ENCODE measurements at regions not wholly inside any gene's neighbourhood (a gene's known extent, or its start where the extent isn't known, plus 50 kb on each side); places are given as distances from the start of the nearest gene placed in this dataset.

- Histone ChIP-seq H3K4me3 (ENCODE audit: low read length) (no peak overlapping the region), H4K20me1 (ENCODE audit: control insufficient read depth, insufficient read depth, low read depth, low read length) (no peaks in the 10 kb centered on the region), H3K36me3 (ENCODE audit: control insufficient read depth, low read length) (no peaks in the 10 kb centered on the region), H3K9me2 (replicated peaks; ENCODE audit: control insufficient read depth, low read length) (no peaks in the 10 kb centered on the region), H3K79me2 (ENCODE audit: control insufficient read depth, low read length) (no peaks in the 10 kb centered on the region), H3K4me1 (ENCODE audit: control insufficient read depth, low read length) (no peaks in the 10 kb centered on the region), H3K27ac (ENCODE audit: low read depth, low read length) (no peak overlapping the region), H3K4me2 (ENCODE audit: low read length) (no peak overlapping the region), H3F3A (ENCODE audit: control insufficient read depth, insufficient read depth) (no peaks in the 10 kb centered on the region), H3K9me3 (ENCODE audit: control insufficient read depth, insufficient read depth, low read length) (no peaks in the 10 kb centered on the region), H3K27me3 (ENCODE audit: control insufficient read depth, low read length) (peaks cover 2% of the 10 kb centered on the region; the same call in 1 of the 2 replicates)
- TF ChIP-seq CTCF (IDR thresholded peaks at IDR 0.05; ENCODE audit: low read depth, low read length, poor library complexity, severe bottlenecking) = no peak
- no peak for TF ChIP-seq EZH2phosphoT487 (IDR thresholded peaks at IDR 0.05; ENCODE audit: borderline replicate concordance, low read length)
These were observed 215.0 kb downstream of the TEX29 start for GRCh38 chr13:111535523-111535811.

DNA sequence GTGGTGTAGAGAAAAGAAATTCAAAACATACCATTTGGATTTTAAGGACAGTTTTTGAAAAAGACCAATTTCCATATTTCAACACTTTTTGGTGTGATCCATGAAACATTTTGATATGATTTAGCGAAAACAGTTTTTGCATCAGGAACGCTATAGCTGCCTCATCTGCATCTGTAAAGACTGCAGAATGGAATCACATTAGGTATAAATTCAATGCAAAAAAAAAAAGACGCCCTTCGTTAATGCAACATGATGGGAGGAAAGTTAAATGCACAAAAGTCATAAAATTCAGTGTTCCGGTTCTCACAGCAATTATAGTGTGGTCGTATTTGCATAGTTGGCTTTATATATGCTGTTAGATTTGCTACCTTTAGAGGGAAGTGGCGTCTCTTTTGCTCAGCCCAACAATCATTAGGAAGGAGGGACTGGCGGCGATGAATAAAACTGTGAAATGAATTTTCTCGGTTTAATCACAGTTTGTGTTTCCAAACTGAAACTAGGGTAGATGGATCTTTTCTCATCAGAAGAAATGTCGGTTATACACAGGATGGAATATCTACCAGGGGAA lies 215.7 kb downstream of the TEX29 start:
- Histone ChIP-seq H3F3A (ENCODE audit: control insufficient read depth, insufficient read depth) (no peaks in the 10 kb centered on the region), H3K79me2 (ENCODE audit: control insufficient read depth, low read length) (no peaks in the 10 kb centered on the region), H3K9me3 (ENCODE audit: control insufficient read depth, insufficient read depth, low read length) (no peaks in the 10 kb centered on the region), H3K27ac (ENCODE audit: low read depth, low read length) (no peak overlapping the region), H3K4me1 (ENCODE audit: control insufficient read depth, low read length) (no peaks in the 10 kb centered on the region), H3K4me3 (ENCODE audit: low read length) (no peak overlapping the region), H3K4me2 (ENCODE audit: low read length) (no peak overlapping the region), H3K36me3 (ENCODE audit: control insufficient read depth, low read length) (no peaks in the 10 kb centered on the region), H3K9me2 (replicated peaks; ENCODE audit: control insufficient read depth, low read length) (no peaks in the 10 kb centered on the region), H3K27me3 (ENCODE audit: control insufficient read depth, low read length) (peaks cover 2% of the 10 kb centered on the region; the same call in 1 of the 2 replicates), H4K20me1 (ENCODE audit: control insufficient read depth, insufficient read depth, low read depth, low read length) (no peaks in the 10 kb centered on the region)
- TF ChIP-seq EZH2phosphoT487 (IDR thresholded peaks at IDR 0.05; ENCODE audit: borderline replicate concordance, low read length) (no peak), CTCF (IDR thresholded peaks at IDR 0.05; ENCODE audit: low read depth, low read length, poor library complexity, severe bottlenecking) (no peak)

GRCh38 chr13:111537115-111537728 lies 216.8 kb downstream of the TEX29 start:
- no peaks in the 10 kb centered on the region for H3K79me2 ChIP-seq (ENCODE audit: control insufficient read depth, low read length)
- no peaks in the 10 kb centered on the region for H3K9me2 ChIP-seq (replicated peaks; ENCODE audit: control insufficient read depth, low read length)
- H3K9me3 ChIP-seq (ENCODE audit: control insufficient read depth, insufficient read depth, low read length) = no peaks in the 10 kb centered on the region
- H3F3A ChIP-seq (ENCODE audit: control insufficient read depth, insufficient read depth) = no peaks in the 10 kb centered on the region
- no peaks in the 10 kb centered on the region for H3K36me3 ChIP-seq (ENCODE audit: control insufficient read depth, low read length)
- no peak overlapping the region for H3K4me3 ChIP-seq (ENCODE audit: low read length)
- H3K27ac ChIP-seq (ENCODE audit: low read depth, low read length) = no peak overlapping the region
- H3K4me1 ChIP-seq (ENCODE audit: control insufficient read depth, low read length) = no peaks in the 10 kb centered on the region
- H3K4me2 ChIP-seq (ENCODE audit: low read length) = no peak overlapping the region
- H4K20me1 ChIP-seq (ENCODE audit: control insufficient read depth, insufficient read depth, low read depth, low read length) = no peaks in the 10 kb centered on the region
- peaks cover 2% of the 10 kb centered on the region; the same call in 1 of the 2 replicates for H3K27me3 ChIP-seq (ENCODE audit: control insufficient read depth, low read length)
- no peak for TF ChIP-seq EZH2phosphoT487 (IDR thresholded peaks at IDR 0.05; ENCODE audit: borderline replicate concordance, low read length)
- TF ChIP-seq CTCF (IDR thresholded peaks at IDR 0.05; ENCODE audit: low read depth, low read length, poor library complexity, severe bottlenecking) = no peak

Data from DOHH2 (cell line).